ENCODE measurements at regions not wholly inside any gene's neighbourhood (a gene's known extent, or its start where the extent isn't known, plus 50 kb on each side); places are given as distances from the start of the nearest gene placed in this dataset.
"Not testable (repeated sequence)": the region's sequence is repeated elsewhere in the genome, so short reads cannot be mapped to it uniquely, and the experiment has no call there.

DNA sequence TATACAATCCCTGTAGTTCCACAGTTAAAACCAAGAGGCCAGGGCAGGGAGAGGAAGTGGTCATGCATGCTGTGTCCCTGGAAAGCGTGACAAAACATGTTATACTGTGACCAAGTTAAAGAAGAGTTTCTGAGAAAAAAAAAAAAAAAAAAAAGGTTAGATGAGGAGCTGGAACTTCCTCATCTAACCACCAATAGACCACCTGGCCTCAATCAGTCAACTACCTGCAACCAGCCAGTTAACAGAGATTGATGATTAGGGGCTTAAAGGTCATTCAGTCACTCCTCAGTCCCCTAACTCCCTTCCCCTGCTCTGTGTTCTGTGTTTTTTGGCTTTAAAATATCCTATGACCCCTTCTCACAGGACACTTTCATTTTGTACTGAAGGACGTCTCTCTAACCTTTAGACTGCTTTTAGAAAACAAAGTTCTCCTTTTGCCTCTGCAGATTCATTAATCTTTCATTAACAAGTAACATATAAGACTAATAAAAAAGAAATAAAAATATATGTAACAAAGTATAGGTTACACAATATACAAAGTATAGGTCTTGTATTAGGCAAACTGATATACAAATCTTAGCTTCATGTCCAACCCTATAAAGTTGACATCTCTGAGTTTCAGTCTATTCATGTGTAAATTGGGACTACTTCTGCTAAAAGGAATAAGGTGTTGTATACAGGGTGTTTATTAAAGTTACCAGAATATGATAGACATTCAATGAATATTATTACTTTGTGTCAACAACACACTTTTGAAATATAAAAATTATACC lies 179.1 kb upstream of the NDST4 start:
- DNase-seq = no peak

DNA sequence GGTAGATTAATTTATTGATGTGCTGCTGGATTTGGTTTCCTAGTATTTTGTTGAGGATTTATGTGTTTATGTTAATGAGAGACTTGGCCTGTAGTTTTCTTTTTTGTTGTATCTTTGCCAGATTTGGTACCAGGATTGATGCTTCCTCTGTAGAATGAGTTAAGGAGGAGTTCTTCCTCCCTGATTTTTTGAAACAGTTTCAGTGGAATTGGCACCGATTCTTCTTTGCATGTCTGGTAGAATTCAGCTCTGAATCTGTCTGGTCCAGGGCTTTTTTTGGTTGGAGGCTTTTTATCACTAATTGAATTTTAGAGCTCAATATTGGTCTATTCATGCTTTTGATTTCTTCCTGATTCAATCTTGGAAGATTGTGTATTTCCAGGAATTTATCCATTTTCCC lies 174.0 kb upstream of the NDST4 start:
- DNase-seq = no peak

DNA sequence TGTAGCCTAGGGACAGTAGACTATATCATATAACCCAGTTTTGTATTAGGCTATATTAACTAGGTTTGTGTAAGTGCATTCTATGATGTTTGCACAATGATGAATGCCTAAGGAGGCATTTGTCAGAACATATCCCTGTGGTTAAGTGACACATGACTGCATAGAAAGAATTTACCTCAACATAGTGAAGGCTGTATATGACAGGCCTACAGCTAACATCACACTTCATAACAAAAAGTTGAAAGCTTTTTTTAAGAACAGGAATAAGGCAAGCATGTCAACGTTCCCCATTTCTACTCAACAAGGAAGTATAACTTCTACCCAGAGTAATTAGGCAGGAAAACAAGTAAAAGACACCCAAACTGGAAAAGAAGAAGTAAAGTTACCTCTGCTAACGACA lies 165.9 kb upstream of the NDST4 start:
- no peak for DNase-seq

DNA sequence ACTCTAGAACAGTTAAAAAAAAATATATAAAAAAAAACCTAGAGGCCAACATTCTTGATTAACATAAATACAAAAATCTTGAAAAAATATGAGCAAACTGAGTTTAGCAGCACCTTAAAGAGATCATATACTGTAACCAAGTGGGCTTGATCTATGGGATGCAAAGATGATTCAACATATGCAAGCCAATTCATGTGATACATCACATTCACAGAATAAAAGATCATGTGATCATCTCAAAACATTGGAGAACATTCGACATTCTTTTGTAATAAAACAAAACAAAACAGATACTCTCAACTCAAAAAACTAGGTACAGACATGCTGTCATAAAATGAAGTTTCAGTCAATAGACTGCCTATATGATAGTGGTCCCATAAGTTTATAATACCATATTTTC lies 165.4 kb upstream of the NDST4 start:
- DNase-seq = no peak

DNA sequence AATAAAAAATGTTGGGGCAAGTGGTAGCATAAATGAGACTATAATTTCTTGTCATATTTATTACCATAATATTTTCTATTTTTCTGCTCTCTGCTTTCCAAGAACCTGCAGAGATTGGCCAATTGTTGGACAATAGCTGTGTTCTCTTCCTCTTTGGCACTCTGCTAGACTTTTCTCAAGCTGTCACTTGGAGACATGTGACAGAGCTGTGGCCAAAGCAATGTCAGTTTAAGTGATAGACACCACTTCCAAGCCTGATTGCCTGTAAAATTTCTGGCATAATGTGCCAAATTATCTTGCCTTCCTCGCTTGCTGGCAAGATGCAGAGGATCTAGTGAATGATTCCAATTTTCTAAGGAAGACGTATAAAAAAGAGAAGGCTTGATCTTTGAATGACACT lies 162.2 kb upstream of the NDST4 start:
- DNase-seq = no peak

GRCh38 chr4:115274545-115274944 lies 161.1 kb upstream of the NDST4 start:
- no peak for DNase-seq

- DNase-seq = no peak
Observed at GRCh38 chr4:115272594-115272993, 159.2 kb upstream of the NDST4 start.

GRCh38 chr4:115272185-115272584 lies 158.8 kb upstream of the NDST4 start:
- DNase-seq = no peak

GRCh38 chr4:115260195-115260594 lies 146.8 kb upstream of the NDST4 start:
- no peak for DNase-seq

DNA sequence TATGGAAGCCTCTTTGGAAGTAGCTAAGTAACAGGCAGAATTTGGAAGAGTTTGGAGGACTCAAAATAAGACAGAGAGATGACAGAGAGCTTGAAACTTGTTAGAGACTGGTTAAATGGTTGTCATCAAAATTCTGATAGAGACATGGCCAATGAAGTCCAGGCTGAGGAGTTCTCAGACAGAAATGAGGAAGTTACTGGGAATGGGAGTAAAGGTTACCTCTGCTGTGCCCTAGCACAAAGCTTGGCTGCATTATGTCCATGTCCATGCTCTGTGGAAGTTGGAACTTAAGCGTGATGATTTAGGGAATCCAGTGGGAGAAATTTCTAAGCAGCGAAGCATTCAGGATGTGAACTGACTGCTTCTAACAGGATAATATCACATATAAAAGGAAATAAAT lies 146.2 kb upstream of the NDST4 start:
- no peak for DNase-seq

DNA sequence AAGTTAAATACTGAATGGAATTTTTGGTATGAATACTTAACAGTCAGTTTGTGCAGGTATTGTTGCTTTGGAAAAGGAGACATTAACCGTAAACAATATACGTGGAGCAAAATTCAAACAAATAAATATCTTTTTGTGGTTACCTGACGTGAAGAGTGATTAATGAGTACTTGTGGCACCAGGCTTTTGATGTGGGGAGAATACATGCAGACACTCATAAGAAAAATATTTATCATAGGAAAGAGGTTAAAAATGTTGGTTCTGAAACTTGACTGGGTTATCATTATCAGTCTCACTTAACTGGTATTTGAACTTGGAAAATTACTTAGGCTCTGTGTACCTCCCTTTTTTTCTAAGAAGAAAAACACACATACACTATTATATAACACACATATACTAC lies 136.4 kb upstream of the NDST4 start:
- no peak for DNase-seq

DNA sequence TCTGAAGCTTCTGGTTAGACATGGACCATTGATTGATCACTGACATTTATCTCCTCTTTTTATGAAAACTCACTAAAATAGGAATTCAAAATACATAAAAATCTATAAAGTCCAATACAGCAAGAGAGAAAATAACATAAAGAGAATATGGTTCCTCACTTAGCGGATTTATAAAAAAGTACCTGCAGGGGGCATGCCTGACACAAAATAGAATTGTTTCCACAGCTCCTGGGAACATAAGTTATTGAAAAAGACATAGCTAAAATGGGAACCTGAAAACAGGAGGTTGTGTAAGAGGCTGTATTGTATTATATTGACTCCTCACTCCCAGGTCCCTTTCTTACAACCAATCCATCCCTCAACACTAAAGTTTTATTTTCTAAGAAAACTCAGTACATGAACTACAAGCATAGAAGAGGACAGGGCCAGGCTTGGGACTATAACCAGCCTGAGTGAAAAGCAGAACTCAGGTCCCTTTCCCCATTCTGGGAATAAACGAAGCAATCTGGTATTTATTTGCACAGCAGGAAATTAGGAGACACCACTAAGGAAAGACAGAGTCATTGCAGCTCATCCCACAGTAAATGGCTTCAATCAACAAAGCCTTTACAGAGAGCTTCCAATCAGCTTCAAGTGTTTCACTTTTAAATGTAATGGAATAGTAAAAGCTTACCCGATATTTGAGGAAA lies 121.1 kb upstream of the NDST4 start:
- no peak for DNase-seq

GRCh38 chr4:115233600-115233999 lies 120.2 kb upstream of the NDST4 start:
- no peak for DNase-seq

DNA sequence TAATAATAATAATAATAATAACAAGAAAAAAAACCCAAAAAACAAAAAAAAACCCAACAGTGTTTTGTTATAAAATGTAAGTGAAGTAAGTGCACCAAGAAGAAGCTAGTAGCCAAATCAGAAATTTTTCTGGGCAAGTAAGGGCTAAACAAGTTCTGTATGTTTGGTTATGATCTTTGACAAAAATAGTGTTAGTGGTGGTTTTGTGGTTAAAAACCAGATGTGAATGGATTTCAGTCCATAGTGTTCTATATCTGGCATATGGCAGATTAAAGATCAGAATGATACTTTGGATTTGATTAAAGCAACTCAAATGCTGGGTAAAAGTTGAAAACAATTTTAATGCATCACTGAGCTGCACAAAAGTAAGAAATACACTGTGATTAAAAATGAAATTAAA lies 116.5 kb upstream of the NDST4 start:
- no peak for DNase-seq

DNA sequence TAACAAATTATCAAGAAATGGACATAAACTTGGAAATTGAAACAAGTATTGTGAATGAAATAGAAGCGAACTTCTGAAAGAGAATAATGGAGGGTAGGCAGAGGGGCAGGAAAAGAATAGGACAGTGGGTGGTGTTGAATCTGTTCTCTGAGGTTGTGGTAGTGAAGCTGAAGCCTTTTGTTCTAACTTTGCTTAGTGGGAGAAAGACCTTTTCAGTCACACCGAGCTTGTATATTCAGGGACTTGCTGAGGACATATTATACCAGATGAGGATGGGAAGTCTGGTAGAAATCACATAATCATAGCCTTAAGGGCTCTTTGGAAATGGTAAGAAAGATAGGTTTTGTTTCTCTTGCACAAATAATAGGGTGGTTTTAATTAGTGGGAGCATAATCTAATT lies 115.4 kb upstream of the NDST4 start:
- DNase-seq = no peak

DNA sequence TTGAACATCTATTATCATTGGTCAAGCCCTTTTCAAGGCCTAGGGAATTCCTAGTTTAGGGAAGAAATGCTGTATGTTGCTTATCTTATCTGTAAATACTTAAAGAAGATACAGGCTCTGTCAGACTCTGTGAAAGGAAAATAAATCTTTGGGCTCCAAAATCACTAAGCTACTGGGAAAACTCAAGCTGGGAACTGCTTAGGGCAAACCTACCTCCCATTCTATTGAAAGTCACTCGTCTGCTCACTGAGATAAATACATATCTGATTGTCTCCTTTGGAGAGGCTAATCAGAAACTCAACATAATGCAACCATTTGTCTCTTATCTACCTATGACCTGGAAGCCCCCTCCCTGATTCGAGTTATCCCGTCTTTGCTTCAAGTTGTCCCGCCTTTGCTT lies 108.6 kb upstream of the NDST4 start:
- no peak for DNase-seq

- no peak for DNase-seq
Observed at GRCh38 chr4:115219862-115220261, 106.4 kb upstream of the NDST4 start.

DNA sequence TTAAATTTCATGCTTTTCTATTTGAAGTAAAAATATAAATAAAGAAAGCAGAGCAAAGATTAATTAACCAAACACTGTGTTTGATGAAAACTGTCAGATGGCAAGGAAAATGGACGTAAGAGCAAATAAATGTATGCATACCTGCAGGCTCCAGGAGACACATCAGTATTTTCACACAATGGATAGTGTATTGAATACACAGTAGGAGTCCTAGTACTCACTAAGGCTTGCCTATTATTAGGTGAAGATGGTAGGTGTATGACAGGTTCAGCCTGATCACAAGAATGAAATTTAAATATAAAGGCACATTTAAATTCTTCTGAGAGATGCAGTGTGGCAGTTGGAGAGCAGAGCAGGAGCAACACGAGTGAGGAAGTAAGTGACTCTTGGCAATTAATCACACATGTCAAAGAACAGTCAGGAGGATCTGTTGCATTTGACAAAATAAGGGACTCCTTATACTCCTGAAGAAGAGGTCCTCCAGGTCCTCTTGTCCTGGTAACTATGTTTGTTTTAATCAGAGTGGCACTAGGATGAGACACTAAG lies 106.0 kb upstream of the NDST4 start:
- no peak for DNase-seq

DNA sequence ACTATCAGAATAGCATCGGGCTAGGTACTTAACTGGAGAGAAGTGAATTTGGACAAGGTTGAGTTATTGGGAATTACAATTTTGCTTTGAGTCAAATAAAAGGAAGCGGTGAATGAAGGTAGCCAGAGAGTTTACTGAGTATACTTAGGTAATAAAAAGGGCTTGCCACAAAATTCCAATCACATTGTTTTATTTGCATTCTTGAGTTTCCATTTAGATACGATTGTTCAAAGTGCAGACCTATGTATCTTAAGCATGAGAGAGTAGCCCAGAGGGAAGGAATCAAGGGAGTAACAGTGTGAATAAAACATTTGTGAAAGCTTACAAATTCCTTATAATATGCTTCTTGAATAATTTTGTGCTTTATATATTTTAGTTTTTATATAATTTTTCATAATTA lies 102.5 kb upstream of the NDST4 start:
- DNase-seq = no peak

- DNase-seq = no peak
Observed at GRCh38 chr4:115213716-115214115, 100.3 kb upstream of the NDST4 start.

GRCh38 chr4:115201042-115201330 lies 87.6 kb upstream of the NDST4 start:
- DNase-seq = no peak

DNA sequence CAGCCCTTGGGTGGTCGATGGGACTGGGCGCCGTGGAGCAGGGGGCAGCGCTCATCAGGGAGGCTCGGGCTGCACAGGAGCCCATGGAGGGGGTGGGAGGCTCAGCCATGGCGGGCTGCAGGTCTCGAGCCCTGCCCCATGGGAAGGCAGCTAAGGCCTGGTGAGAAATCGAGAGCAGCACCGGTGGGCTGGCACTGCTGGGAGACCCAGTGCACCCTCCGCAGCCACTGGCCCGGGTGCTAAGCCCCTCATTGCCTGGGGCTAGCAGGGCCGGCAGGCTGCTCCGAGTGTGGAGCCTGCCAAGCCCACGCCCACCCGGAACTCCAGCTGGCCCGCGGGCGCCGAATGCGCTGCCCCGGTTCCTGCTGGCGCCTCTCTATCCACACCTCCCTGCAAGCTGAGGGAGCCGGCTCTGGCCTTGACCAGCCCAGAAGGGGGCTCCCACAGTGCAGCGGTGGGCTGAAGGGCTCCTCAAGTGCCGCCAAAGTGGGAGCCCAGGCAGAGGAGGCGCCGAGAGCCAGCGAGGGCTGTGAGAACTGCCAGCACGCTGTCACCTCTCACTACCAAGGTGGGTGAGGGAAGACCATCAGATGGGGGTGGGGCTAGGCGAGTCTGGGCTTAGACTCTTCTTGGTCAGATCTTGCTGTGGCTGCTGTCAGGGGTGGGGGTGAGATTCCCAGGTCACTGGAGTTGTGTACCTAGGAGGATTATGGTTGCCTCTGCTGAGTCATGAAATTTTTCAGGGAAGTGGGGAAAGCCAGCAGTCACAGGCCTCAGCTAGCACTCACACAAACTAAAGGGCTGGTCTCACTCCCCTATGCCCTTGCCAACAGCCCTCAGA lies 87.0 kb upstream of the NDST4 start:
- DNase-seq = not testable (repeated sequence)

GRCh38 chr4:115194612-115195011 lies 81.2 kb upstream of the NDST4 start:
- not testable (repeated sequence) for DNase-seq

GRCh38 chr4:115190529-115190928 lies 77.1 kb upstream of the NDST4 start:
- no peak for DNase-seq

Measured in activated CD8-positive, alpha-beta memory T cell treated with anti-CD3 and anti-CD28 coated beads for 24 hours (primary cell).